Liver (tissue), 8 donors: ENCODE measurements at regions not wholly inside any gene's neighbourhood (a gene's known extent, or its start where the extent isn't known, plus 50 kb on each side); places are given as distances from the start of the nearest gene placed in this dataset.

ENCODE experiments used
- DNase-seq: peaks from one replicate; pipeline ENCODE4 v3.0.0-alpha.2; 2017; ENCODE audit warnings: low spot score
- H3K27ac ChIP-seq, 2 donors: one replicate each; pipeline ENCODE4 v1.7.0; 2013; ENCODE audit warnings: inconsistent platforms in 2 of 2, low read length in 2 of 2, control low read depth in 1 of 2, low read depth in 1 of 2, mild to moderate bottlenecking in 1 of 2
- H3K27me3 ChIP-seq, 4 donors: one replicate each; pipeline versions ENCODE4 v1.6.1 to v1.7.0; 2013; ENCODE audit warnings: low read length in 3 of 4, inconsistent platforms in 1 of 4, mild to moderate bottlenecking in 1 of 4, moderate library complexity in 1 of 4; ENCODE audit not compliant: control insufficient read depth in 4 of 4, insufficient read depth in 4 of 4
- H3K36me3 ChIP-seq, 4 donors: one replicate each; pipeline versions ENCODE4 v1.6.1 to v1.7.0; 2013; ENCODE audit warnings: low read length in 3 of 4, mild to moderate bottlenecking in 3 of 4, low read depth in 1 of 4, moderate library complexity in 1 of 4; ENCODE audit not compliant: control insufficient read depth in 4 of 4, insufficient read depth in 3 of 4
- H3K4me1 ChIP-seq, 4 donors: one replicate each; pipeline versions ENCODE4 v1.6.1 to v1.7.0; 2013; ENCODE audit warnings: low read length in 3 of 4, mild to moderate bottlenecking in 3 of 4, moderate library complexity in 1 of 4; ENCODE audit not compliant: control insufficient read depth in 4 of 4, insufficient read depth in 4 of 4
- H3K4me3 ChIP-seq, 3 donors: one replicate each; pipeline versions ENCODE4 v1.6.1 to v1.7.0; 2013; ENCODE audit warnings: low read length in 3 of 3, control low read depth in 1 of 3, low read depth in 1 of 3, mild to moderate bottlenecking in 1 of 3
- H3K9ac ChIP-seq, 2 donors: one replicate each; pipeline ENCODE4 v1.7.0; 2013; ENCODE audit warnings: low read length in 2 of 2, mild to moderate bottlenecking in 2 of 2, moderate library complexity in 2 of 2, control low read depth in 1 of 2, low read depth in 1 of 2
- H3K9me3 ChIP-seq, 4 donors: one replicate each; pipeline versions ENCODE4 v1.6.1 to v1.7.0; 2013; ENCODE audit warnings: low read length in 3 of 4; ENCODE audit not compliant: control insufficient read depth in 4 of 4
- ATF3 ChIP-seq: IDR thresholded peaks from 2 replicates; pipeline ENCODE4 v1.6.1; 2016; ENCODE audit warnings: antibody characterized with exemption
- CTCF ChIP-seq: fragments of 150-350 bp; IDR thresholded peaks from 2 replicates; pipeline ENCODE4 v1.5.1; 2017; ENCODE audit warnings: improper control_type of control experiment, low read depth, low read length; ENCODE audit not compliant: missing input control
- EGR1 ChIP-seq, 2 donors: IDR thresholded peaks; 2 replicates each; pipeline ENCODE4 v1.6.1; 2016 to 2018; ENCODE audit warnings: antibody characterized with exemption in 2 of 2, low read depth in 2 of 2
- FOXA1 ChIP-seq: IDR thresholded peaks from 2 replicates; pipeline ENCODE4 v1.6.1; 2016; ENCODE audit warnings: antibody characterized with exemption
- FOXA2 ChIP-seq: IDR thresholded peaks from 2 replicates; pipeline ENCODE4 v1.6.1; 2016; ENCODE audit warnings: antibody characterized with exemption
- GABPA ChIP-seq, 2 donors: IDR thresholded peaks in 1 of 2; conservative IDR thresholded peaks in 1 of 2; 2 replicates each; pipeline ENCODE4 v1.6.1; 2016; ENCODE audit warnings: antibody characterized with exemption in 2 of 2, mild to moderate bottlenecking in 1 of 2, moderate library complexity in 1 of 2
- HNF4A ChIP-seq, 2 donors: conservative IDR thresholded peaks; 2 replicates each; pipeline ENCODE4 v1.6.1; 2016; ENCODE audit warnings: antibody characterized with exemption in 2 of 2, mild to moderate bottlenecking in 2 of 2
- HNF4G ChIP-seq: IDR thresholded peaks from 2 replicates; pipeline ENCODE4 v1.6.1; 2016; ENCODE audit warnings: antibody characterized with exemption
- JUND ChIP-seq, 2 donors: IDR thresholded peaks; 2 replicates each; pipeline ENCODE4 v1.6.1; 2016; ENCODE audit warnings: antibody characterized with exemption in 2 of 2
- MAX ChIP-seq: IDR thresholded peaks from 2 replicates; pipeline ENCODE4 v1.6.1; 2016; ENCODE audit warnings: antibody characterized with exemption
- RAD21 ChIP-seq, 2 donors: IDR thresholded peaks; 2 replicates each; pipeline ENCODE4 v1.6.1; 2016; ENCODE audit warnings: antibody characterized with exemption in 2 of 2, mild to moderate bottlenecking in 2 of 2
- REST ChIP-seq: IDR thresholded peaks from 2 replicates; pipeline ENCODE4 v1.6.1; 2016; ENCODE audit warnings: antibody characterized with exemption, mild to moderate bottlenecking
- RXRA ChIP-seq, 2 donors: IDR thresholded peaks; 2 replicates each; pipeline ENCODE4 v1.6.1; 2017 to 2018; ENCODE audit warnings: antibody characterized with exemption in 2 of 2, mild to moderate bottlenecking in 1 of 2
- SP1 ChIP-seq: IDR thresholded peaks from 2 replicates; pipeline ENCODE4 v1.6.1; 2018; ENCODE audit warnings: antibody characterized with exemption, mild to moderate bottlenecking
- TAF1 ChIP-seq: conservative IDR thresholded peaks from 2 replicates; pipeline ENCODE4 v1.6.1; 2016; ENCODE audit warnings: antibody characterized with exemption, mild to moderate bottlenecking
- YY1 ChIP-seq: IDR thresholded peaks from 2 replicates; pipeline ENCODE4 v1.6.1; 2016; ENCODE audit warnings: antibody characterized with exemption, mild to moderate bottlenecking
- ZBTB33 ChIP-seq: IDR thresholded peaks from 2 replicates; pipeline ENCODE4 v1.6.1; 2016; ENCODE audit warnings: antibody characterized with exemption
- WGBS: extraction: QIAGEN DNeasy Blood & Tissue Kit; methylation state at CpG from one replicate; pipeline ENCODE4 v1.1.7; 2013; 5-methylcytosine and 5-hydroxymethylcytosine counted together
- donor health status: healthy.
- donor health status: healthy.
- donor health status: healthy.
- donor health status: healthy.
- donor health status: healthy.

GRCh38 chr10:121416071-121416470, 182.2 kb downstream of the FGFR2 start:
- H3K4me3 ChIP-seq: no peak overlapping the region
- H3K4me1 ChIP-seq: no peaks in the 10 kb centered on the region
- TF ChIP-seq FOXA2 (no peak), TAF1 (no peak), GABPA (IDR thresholded peaks at IDR 0.05 in 1 of 2, conservative IDR thresholded peaks at IDR 0.05 in 1 of 2) (no peak), FOXA1 (no peak), HNF4G (no peak), ATF3 (no peak), JUND (IDR thresholded peaks at IDR 0.05) (no peak), HNF4A (conservative IDR thresholded peaks at IDR 0.05) (no peak), REST (no peak), CTCF (no peak), RAD21 (IDR thresholded peaks at IDR 0.05) (no peak), MAX (no peak)
- no peaks in the 10 kb centered on the region for H3K27me3 ChIP-seq
- 90% methylated on average over 1 of the region's 1 CpG for WGBS
- H3K9ac ChIP-seq: no peak overlapping the region
- no peaks in the 10 kb centered on the region for H3K36me3 ChIP-seq
- no peak for DNase-seq
- no peaks in the 10 kb centered on the region for H3K9me3 ChIP-seq
- no peak overlapping the region for H3K27ac ChIP-seq

- no peak overlapping the region for H3K4me3 ChIP-seq
- H3K27me3 ChIP-seq: no peaks in the 10 kb centered on the region
- no peak overlapping the region for H3K9ac ChIP-seq
- H3K9me3 ChIP-seq: no peaks in the 10 kb centered on the region
- no peaks in the 10 kb centered on the region for H3K4me1 ChIP-seq
- no peak for TF ChIP-seq MAX
- TF ChIP-seq CTCF: no peak
- no peak for TF ChIP-seq EGR1 (IDR thresholded peaks at IDR 0.05; ENCODE audit: low read depth in 2 of 2)
- TF ChIP-seq FOXA1: no peak
- no peak for TF ChIP-seq FOXA2
- TF ChIP-seq RXRA (IDR thresholded peaks at IDR 0.05): no peak
- no peak for TF ChIP-seq ZBTB33
- TF ChIP-seq RAD21 (IDR thresholded peaks at IDR 0.05): no peak
- TF ChIP-seq SP1: no peak
- no peak for TF ChIP-seq YY1
- no peak for TF ChIP-seq ATF3
- no peak for TF ChIP-seq GABPA (IDR thresholded peaks at IDR 0.05 in 1 of 2, conservative IDR thresholded peaks at IDR 0.05 in 1 of 2)
- TF ChIP-seq HNF4A (conservative IDR thresholded peaks at IDR 0.05): no peak
- no peak for TF ChIP-seq JUND (IDR thresholded peaks at IDR 0.05)
- TF ChIP-seq HNF4G: no peak
- TF ChIP-seq TAF1: no peak
- 84% methylated on average over 2 of the region's 2 CpGs for whole genome bisulfite sequencing
- H3K36me3 ChIP-seq: no peaks in the 10 kb centered on the region
- no peak for DNase-seq
- no peak overlapping the region for H3K27ac ChIP-seq
Measured at GRCh38 chr10:121417298-121417697, 180.9 kb downstream of the FGFR2 start.
